ENCODE measurements at regions not wholly inside any gene's neighbourhood (a gene's known extent, or its start where the extent isn't known, plus 50 kb on each side); places are given as distances from the start of the nearest gene placed in this dataset.

DNA sequence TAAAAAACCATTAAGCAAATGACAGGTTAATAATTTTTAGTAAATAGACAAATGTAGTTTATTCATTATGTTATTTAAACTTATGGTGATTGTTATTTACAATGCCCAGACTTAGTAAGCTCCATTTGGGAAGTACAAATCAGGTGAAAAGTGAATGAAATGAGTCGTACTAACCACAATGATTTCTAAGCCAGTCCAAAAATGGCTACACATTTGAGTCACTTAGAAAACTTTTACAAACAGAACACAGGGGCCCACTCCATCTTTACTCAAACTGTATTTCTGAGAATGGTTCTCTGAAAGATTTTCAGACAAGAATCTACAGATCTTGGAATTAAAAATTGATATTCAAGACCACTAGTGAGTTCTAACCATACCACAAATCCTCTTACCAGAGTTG, 653.3 kb upstream of the MIS18BP1 start:
- no peak for DNase-seq (ENCODE audit: low read depth, low spot score)
- BruUV-seq (replicated peaks), result no TSS peak
- ChIA-PET CTCF (no interaction called here), POLR2A (no interaction called here), RAD21 (ENCODE audit: low non-redundant PET in 1 of 2, low total read pairs in 2 of 2, uncharacterized antibody in 2 of 2, unreplicated experiment in 2 of 2) (no interaction called here)
- Histone ChIP-seq H3K9ac (ENCODE audit: low read length) (no peak overlapping the region), H3K4me1 (ENCODE audit: control insufficient read depth in 1 of 2, insufficient read depth in 2 of 2, low read length in 2 of 2) (no peaks in the 10 kb centered on the region), H3K79me2 (ENCODE audit: insufficient read depth, low read length) (no peaks in the 10 kb centered on the region), H3K4me2 (ENCODE audit: low read length) (no peak overlapping the region), H3K9me2 (ENCODE audit: insufficient read depth) (no peaks in the 10 kb centered on the region), H2AFZ (ENCODE audit: low read depth, low read length, poor library complexity, severe bottlenecking) (no peak overlapping the region), H3K36me3 (ENCODE audit: control insufficient read depth in 1 of 2, insufficient read depth in 2 of 2, low read length in 2 of 2) (no peaks in the 10 kb centered on the region), H4K20me1 (ENCODE audit: insufficient read depth) (no peaks in the 10 kb centered on the region), H3K27me3 (ENCODE audit: insufficient read depth, low read length) (no peaks in the 10 kb centered on the region), H3K27ac (ENCODE audit: low read depth, low read length) (no peak overlapping the region), H3K4me3 (replicated peaks in 1 of 2; ENCODE audit: low read depth in 1 of 2, low read length in 2 of 2) (no peak overlapping the region), H3K9me3 (ENCODE audit: control insufficient read depth in 1 of 2, insufficient read depth in 1 of 2, low read depth in 1 of 2, low read length in 2 of 2) (no peaks in the 10 kb centered on the region; a peak in 1 of 4 replicates)
- ATAC-seq, result no peak
- intact Hi-C loops (cut with micrococcal nuclease), result no loop called here
- TF ChIP-seq YY1 (IDR thresholded peaks at IDR 0.05; ENCODE audit: extremely low read depth, insufficient replicate concordance, low read depth, low read length), result no peak
- TF ChIP-seq SIN3A (IDR thresholded peaks at IDR 0.05; ENCODE audit: low read depth), result no peak
- TF ChIP-seq CEBPB (IDR thresholded peaks at IDR 0.05; ENCODE audit: low read depth), result no peak
- TF ChIP-seq CTCF (IDR thresholded peaks at IDR 0.05 in 2 of 3, conservative IDR thresholded peaks at IDR 0.05 in 1 of 3; ENCODE audit: borderline replicate concordance in 1 of 3, insufficient read depth in 1 of 3, low read depth in 2 of 3, low read length in 2 of 3), result no peak

- no peak for ATAC-seq
- ChIA-PET POLR2A (no interaction called here), RAD21 (ENCODE audit: low non-redundant PET in 1 of 2, low total read pairs in 2 of 2, uncharacterized antibody in 2 of 2, unreplicated experiment in 2 of 2) (no interaction called here), CTCF (no interaction called here)
- Histone ChIP-seq H3K36me3 (ENCODE audit: control insufficient read depth in 1 of 2, insufficient read depth in 2 of 2, low read length in 2 of 2) (no peaks in the 10 kb centered on the region), H3K79me2 (ENCODE audit: insufficient read depth, low read length) (no peaks in the 10 kb centered on the region), H2AFZ (ENCODE audit: low read depth, low read length, poor library complexity, severe bottlenecking) (no peak overlapping the region), H4K20me1 (ENCODE audit: insufficient read depth) (no peaks in the 10 kb centered on the region), H3K9me2 (ENCODE audit: insufficient read depth) (no peaks in the 10 kb centered on the region), H3K27ac (ENCODE audit: low read depth, low read length) (no peak overlapping the region), H3K27me3 (ENCODE audit: insufficient read depth, low read length) (no peaks in the 10 kb centered on the region), H3K9ac (ENCODE audit: low read length) (no peak overlapping the region), H3K4me3 (replicated peaks in 1 of 2; ENCODE audit: low read depth in 1 of 2, low read length in 2 of 2) (no peak overlapping the region), H3K4me2 (ENCODE audit: low read length) (no peak overlapping the region), H3K4me1 (ENCODE audit: control insufficient read depth in 1 of 2, insufficient read depth in 2 of 2, low read length in 2 of 2) (no peaks in the 10 kb centered on the region), H3K9me3 (ENCODE audit: control insufficient read depth in 1 of 2, insufficient read depth in 1 of 2, low read depth in 1 of 2, low read length in 2 of 2) (no peaks in the 10 kb centered on the region; a peak in 1 of 4 replicates)
- no TSS peak for BruUV-seq (replicated peaks)
- DNase-seq (ENCODE audit: low read depth, low spot score), result no peak
- no peak for TF ChIP-seq POLR2A (IDR thresholded peaks at IDR 0.05; ENCODE audit: borderline replicate concordance, extremely low read depth, insufficient read depth, insufficient read length)
- TF ChIP-seq, protein P1, sequence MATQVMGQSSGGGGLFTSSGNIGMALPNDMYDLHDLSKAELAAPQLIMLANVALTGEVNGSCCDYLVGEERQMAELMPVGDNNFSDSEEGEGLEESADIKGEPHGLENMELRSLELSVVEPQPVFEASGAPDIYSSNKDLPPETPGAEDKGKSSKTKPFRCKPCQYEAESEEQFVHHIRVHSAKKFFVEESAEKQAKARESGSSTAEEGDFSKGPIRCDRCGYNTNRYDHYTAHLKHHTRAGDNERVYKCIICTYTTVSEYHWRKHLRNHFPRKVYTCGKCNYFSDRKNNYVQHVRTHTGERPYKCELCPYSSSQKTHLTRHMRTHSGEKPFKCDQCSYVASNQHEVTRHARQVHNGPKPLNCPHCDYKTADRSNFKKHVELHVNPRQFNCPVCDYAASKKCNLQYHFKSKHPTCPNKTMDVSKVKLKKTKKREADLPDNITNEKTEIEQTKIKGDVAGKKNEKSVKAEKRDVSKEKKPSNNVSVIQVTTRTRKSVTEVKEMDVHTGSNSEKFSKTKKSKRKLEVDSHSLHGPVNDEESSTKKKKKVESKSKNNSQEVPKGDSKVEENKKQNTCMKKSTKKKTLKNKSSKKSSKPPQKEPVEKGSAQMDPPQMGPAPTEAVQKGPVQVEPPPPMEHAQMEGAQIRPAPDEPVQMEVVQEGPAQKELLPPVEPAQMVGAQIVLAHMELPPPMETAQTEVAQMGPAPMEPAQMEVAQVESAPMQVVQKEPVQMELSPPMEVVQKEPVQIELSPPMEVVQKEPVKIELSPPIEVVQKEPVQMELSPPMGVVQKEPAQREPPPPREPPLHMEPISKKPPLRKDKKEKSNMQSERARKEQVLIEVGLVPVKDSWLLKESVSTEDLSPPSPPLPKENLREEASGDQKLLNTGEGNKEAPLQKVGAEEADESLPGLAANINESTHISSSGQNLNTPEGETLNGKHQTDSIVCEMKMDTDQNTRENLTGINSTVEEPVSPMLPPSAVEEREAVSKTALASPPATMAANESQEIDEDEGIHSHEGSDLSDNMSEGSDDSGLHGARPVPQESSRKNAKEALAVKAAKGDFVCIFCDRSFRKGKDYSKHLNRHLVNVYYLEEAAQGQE (IDR thresholded peaks at IDR 0.05; ENCODE audit: low read depth), result peak; percentile 9; the same call in 1 of the 2 replicates
- intact Hi-C loops (cut with micrococcal nuclease), result no loop called here
Observed at GRCh38 chr14:45905672-45906071, 652.7 kb upstream of the MIS18BP1 start.
